Naive thymus-derived CD8-positive, alpha-beta T cell (primary cell): ENCODE measurements at regions not wholly inside any gene's neighbourhood (a gene's known extent, or its start where the extent isn't known, plus 50 kb on each side); places are given as distances from the start of the nearest gene placed in this dataset.

Experiments used
- ATAC-seq, 2 donors: fragments of 150-1000 bp; cut with Tn5 transposase in 1 of 2; sonication (Bioruptor Pico), chemical (Tn5 transposase) in 1 of 2; 1 replicate in 1 of 2; 2 replicates in 1 of 2; pipeline ENCODE4 v1.10.0; 2021; ENCODE audit warnings: mild to moderate bottlenecking in 2 of 2, moderate library complexity in 2 of 2
- POLR2A ChIA-PET: fragments of 350-600 bp; sonication (Branson Sonifier 250); formaldehyde crosslinking; loops from one replicate; lab custom pipeline; 2021; ENCODE audit warnings: antibody characterized with exemption; lab: Charles Lee
- DNase-seq, 10 donors: peaks; one replicate each; pipeline versions ENCODE4 v3.0.0 to v3.0.0-alpha.2; 2020 to 2022
- H3K27ac Mint-ChIP-seq, 10 donors: one replicate each; pipeline ENCODE4 v1.8.0; 2020 to 2022; ENCODE audit warnings: mild to moderate bottlenecking in 10 of 10, mixed read lengths in 10 of 10, moderate library complexity in 4 of 10, inconsistent platforms in 1 of 10
- H3K27me3 Mint-ChIP-seq, 5 donors: one replicate each; pipeline ENCODE4 v1.8.0; 2021 to 2022; ENCODE audit warnings: mixed read lengths in 5 of 5
- H3K36me3 Mint-ChIP-seq, 3 donors: one replicate each; pipeline ENCODE4 v1.8.0; 2020 to 2022; ENCODE audit warnings: mixed read lengths in 3 of 3, mild to moderate bottlenecking in 2 of 3, inconsistent platforms in 1 of 3
- H3K4me1 Mint-ChIP-seq, 4 donors: one replicate each; pipeline ENCODE4 v1.8.0; 2021 to 2022; ENCODE audit warnings: mixed read lengths in 4 of 4
- H3K4me3 Mint-ChIP-seq, 10 donors: one replicate each; pipeline ENCODE4 v1.8.0; 2020 to 2022; ENCODE audit warnings: mild to moderate bottlenecking in 10 of 10, mixed read lengths in 10 of 10, moderate library complexity in 6 of 10, inconsistent platforms in 1 of 10
- H3K9me3 Mint-ChIP-seq, 9 donors: one replicate each; pipeline ENCODE4 v1.8.0; 2020 to 2022; ENCODE audit warnings: mixed read lengths in 9 of 9, mild to moderate bottlenecking in 3 of 9, inconsistent platforms in 1 of 9, moderate library complexity in 1 of 9

- H3K36me3 Mint-ChIP-seq, result peaks cover 0 to 10% (median 0%) of the 10 kb centered on the region in 3 donors
- H3K27ac Mint-ChIP-seq, result no peak overlapping the region
- ATAC-seq, result no peak
- DNase-seq, result no peak
- POLR2A ChIA-PET, result no interaction called here
- H3K4me1 Mint-ChIP-seq, result no peaks in the 10 kb centered on the region
- no peak overlapping the region for H3K4me3 Mint-ChIP-seq
- H3K27me3 Mint-ChIP-seq, result peaks cover 7 to 21% (median 12%) of the 10 kb centered on the region in 5 donors
- peaks cover 0 to 10% (median 3%) of the 10 kb centered on the region in 9 donors for H3K9me3 Mint-ChIP-seq
Observed at GRCh38 chr18:22773944-22774343, 159.2 kb upstream of the RBBP8 start.

GRCh38 chr18:22778996-22779395 is 154.1 kb upstream of the RBBP8 start:
- POLR2A ChIA-PET, result no interaction called here
- ATAC-seq, result no peak
- DNase-seq, result no peak

GRCh38 chr18:22783245-22783644 is 149.9 kb upstream of the RBBP8 start:
- POLR2A ChIA-PET, result no interaction called here
- Mint-ChIP-seq H3K36me3 (no peaks in the 10 kb centered on the region), H3K9me3 (peaks cover 0 to 2% (median 0%) of the 10 kb centered on the region in 9 donors), H3K27me3 (peaks cover 10 to 19% (median 11%) of the 10 kb centered on the region in 5 donors), H3K4me3 (no peak overlapping the region), H3K27ac (no peak overlapping the region), H3K4me1 (no peaks in the 10 kb centered on the region)
- DNase-seq (no peak), ATAC-seq (no peak)

More at GRCh38 chr18:22778996-22779395, 154.1 kb upstream of the RBBP8 start:
- Mint-ChIP-seq H3K27me3 (peaks cover 4 to 18% (median 7%) of the 10 kb centered on the region in 5 donors), H3K4me1 (no peaks in the 10 kb centered on the region), H3K9me3 (peaks cover 0 to 2% (median 0%) of the 10 kb centered on the region in 9 donors), H3K36me3 (no peaks in the 10 kb centered on the region), H3K27ac (no peak overlapping the region), H3K4me3 (no peak overlapping the region)

- Mint-ChIP-seq H3K4me3 (no peak overlapping the region), H3K27ac (no peak overlapping the region), H3K27me3 (peaks cover 9 to 17% (median 10%) of the 10 kb centered on the region in 5 donors), H3K9me3 (peaks cover 0 to 2% (median 0%) of the 10 kb centered on the region in 9 donors), H3K4me1 (no peaks in the 10 kb centered on the region), H3K36me3 (no peaks in the 10 kb centered on the region)
- POLR2A ChIA-PET, result no interaction called here
- no peak for DNase-seq
- ATAC-seq, result no peak
Observed at GRCh38 chr18:22783662-22784076, 149.5 kb upstream of the RBBP8 start.

DNA sequence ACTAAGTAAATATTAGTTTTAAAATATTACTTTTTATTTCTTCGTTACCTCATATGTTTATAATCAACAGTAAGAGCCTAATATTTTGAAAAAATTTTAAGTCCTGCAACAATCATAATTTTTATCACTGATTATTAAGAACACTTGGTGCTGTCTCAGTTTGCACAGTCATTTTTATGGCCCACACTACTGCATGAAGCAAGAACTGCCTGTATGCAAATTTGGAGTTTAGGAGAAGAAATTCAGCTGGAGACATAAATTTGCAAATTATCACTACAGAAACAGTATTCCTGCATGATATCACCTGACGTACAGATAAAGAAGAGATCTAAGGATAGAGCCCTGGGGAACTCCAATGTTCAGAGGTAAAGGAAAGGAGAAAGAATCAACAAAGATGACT is 144.1 kb upstream of the RBBP8 start:
- H3K4me3 Mint-ChIP-seq, result no peak overlapping the region
- no peak overlapping the region for H3K27ac Mint-ChIP-seq
- no peaks in the 10 kb centered on the region for H3K36me3 Mint-ChIP-seq
- ATAC-seq (no peak), DNase-seq (no peak)
- H3K27me3 Mint-ChIP-seq, result peaks cover 14 to 38% (median 20%) of the 10 kb centered on the region in 5 donors
- no peaks in the 10 kb centered on the region for H3K9me3 Mint-ChIP-seq
- H3K4me1 Mint-ChIP-seq, result peaks cover 0 to 14% (median 0%) of the 10 kb centered on the region in 4 donors
- POLR2A ChIA-PET, result no interaction called here

GRCh38 chr18:22789600-22789999 is 143.5 kb upstream of the RBBP8 start:
- peaks cover 12 to 40% (median 17%) of the 10 kb centered on the region in 5 donors for H3K27me3 Mint-ChIP-seq
- ATAC-seq (no peak), DNase-seq (no peak)
- H3K36me3 Mint-ChIP-seq, result no peaks in the 10 kb centered on the region
- no peak overlapping the region for H3K4me3 Mint-ChIP-seq
- H3K4me1 Mint-ChIP-seq, result peaks cover 0 to 14% (median 0%) of the 10 kb centered on the region in 4 donors
- no peak overlapping the region for H3K27ac Mint-ChIP-seq
- POLR2A ChIA-PET, result no interaction called here
- no peaks in the 10 kb centered on the region for H3K9me3 Mint-ChIP-seq

GRCh38 chr18:22790545-22791309 is 142.4 kb upstream of the RBBP8 start:
- Mint-ChIP-seq H3K27me3 (peaks cover 11 to 40% (median 12%) of the 10 kb centered on the region in 5 donors), H3K4me3 (no peak overlapping the region), H3K27ac (no peak overlapping the region), H3K9me3 (no peaks in the 10 kb centered on the region), H3K36me3 (no peaks in the 10 kb centered on the region), H3K4me1 (peaks cover 0 to 14% (median 0%) of the 10 kb centered on the region in 4 donors)
- DNase-seq (no peak), ATAC-seq (no peak)
- POLR2A ChIA-PET, result no interaction called here

DNA sequence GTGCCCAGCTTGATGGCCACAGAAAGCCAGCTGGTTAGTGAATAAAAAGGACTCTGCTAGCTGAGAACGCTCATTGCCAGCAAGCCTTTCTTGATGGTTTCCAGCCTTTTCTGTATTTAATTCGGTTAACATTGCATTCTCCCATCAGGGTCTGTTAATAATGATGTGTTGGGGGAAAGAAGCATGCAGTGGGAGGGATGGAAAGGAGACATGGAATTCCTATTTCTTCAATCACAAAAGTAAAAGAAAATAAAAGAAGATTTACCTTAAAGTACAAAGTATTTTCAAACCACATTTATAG is 141.9 kb upstream of the RBBP8 start:
- POLR2A ChIA-PET, result no interaction called here
- ATAC-seq, result no peak
- no peak overlapping the region for H3K27ac Mint-ChIP-seq
- no peak overlapping the region for H3K4me3 Mint-ChIP-seq
- H3K36me3 Mint-ChIP-seq, result no peaks in the 10 kb centered on the region
- peaks cover 7 to 40% (median 12%) of the 10 kb centered on the region in 5 donors for H3K27me3 Mint-ChIP-seq
- peaks cover 0 to 14% (median 0%) of the 10 kb centered on the region in 4 donors for H3K4me1 Mint-ChIP-seq
- H3K9me3 Mint-ChIP-seq, result no peaks in the 10 kb centered on the region
- no peak for DNase-seq

DNA sequence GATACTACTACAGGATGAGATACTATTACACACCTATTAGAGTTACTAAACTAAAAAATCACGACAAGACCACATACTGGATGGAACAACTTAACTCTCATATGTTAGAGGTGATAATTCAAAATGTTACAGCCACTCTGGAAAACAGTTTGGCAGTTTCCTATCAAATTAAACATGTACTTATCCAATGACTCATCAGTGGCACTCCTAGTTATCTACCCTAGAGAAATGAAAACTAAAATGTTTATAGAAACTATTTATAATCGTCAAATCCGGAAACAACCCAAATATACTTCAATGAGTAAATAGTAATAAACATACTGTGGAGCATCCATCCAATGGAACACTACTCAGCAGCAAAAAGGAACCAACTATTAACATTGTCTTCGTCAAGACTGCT is 137.0 kb upstream of the RBBP8 start:
- POLR2A ChIA-PET, result no interaction called here
- no peak for DNase-seq
- no peaks in the 10 kb centered on the region for H3K36me3 Mint-ChIP-seq
- peaks cover 0 to 7% (median 0%) of the 10 kb centered on the region in 4 donors for H3K4me1 Mint-ChIP-seq
- H3K9me3 Mint-ChIP-seq, result no peaks in the 10 kb centered on the region
- no peak overlapping the region for H3K27ac Mint-ChIP-seq
- ATAC-seq, result no peak
- peaks cover 5 to 20% (median 9%) of the 10 kb centered on the region in 5 donors for H3K27me3 Mint-ChIP-seq
- H3K4me3 Mint-ChIP-seq, result no peak overlapping the region

- Mint-ChIP-seq H3K4me1 (no peaks in the 10 kb centered on the region), H3K36me3 (no peaks in the 10 kb centered on the region), H3K27ac (no peak overlapping the region), H3K27me3 (peaks cover 0 to 3% (median 2%) of the 10 kb centered on the region in 5 donors), H3K4me3 (no peak overlapping the region), H3K9me3 (no peaks in the 10 kb centered on the region)
- no peak for DNase-seq
- POLR2A ChIA-PET, result no interaction called here
- ATAC-seq, result no peak
Observed at GRCh38 chr18:22800551-22800951, 132.6 kb upstream of the RBBP8 start.

- no peak overlapping the region for H3K27ac Mint-ChIP-seq
- H3K27me3 Mint-ChIP-seq, result peaks cover 10 to 40% (median 20%) of the 10 kb centered on the region in 5 donors
- POLR2A ChIA-PET, result no interaction called here
- H3K4me3 Mint-ChIP-seq, result no peak overlapping the region
- H3K9me3 Mint-ChIP-seq, result peaks cover 0 to 2% (median 0%) of the 10 kb centered on the region in 9 donors
- no peaks in the 10 kb centered on the region for H3K4me1 Mint-ChIP-seq
- DNase-seq (peak in 2 of 10 donors; percentile 9), ATAC-seq (no peak)
- no peaks in the 10 kb centered on the region for H3K36me3 Mint-ChIP-seq
Observed at GRCh38 chr18:22813648-22814328, 119.3 kb upstream of the RBBP8 start.

DNA sequence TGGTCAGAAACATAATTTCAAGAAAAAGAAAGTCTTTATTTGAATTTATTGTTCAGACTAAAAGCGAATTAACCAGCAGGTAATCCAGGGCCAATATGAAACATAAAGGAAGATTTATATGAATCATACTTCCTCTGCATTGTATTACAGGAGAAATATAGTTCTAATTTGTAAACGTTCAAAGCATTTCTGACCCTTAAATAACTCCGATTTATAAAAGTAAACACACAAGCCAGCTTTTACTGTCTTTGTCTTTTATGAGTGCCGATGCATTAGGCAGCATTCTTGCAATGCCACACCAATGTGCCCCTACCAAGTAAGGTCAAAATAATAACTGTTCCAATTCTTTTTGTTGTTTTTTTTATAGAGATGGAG is 118.8 kb upstream of the RBBP8 start:
- H3K4me1 Mint-ChIP-seq, result no peaks in the 10 kb centered on the region
- no peaks in the 10 kb centered on the region for H3K36me3 Mint-ChIP-seq
- POLR2A ChIA-PET, result no interaction called here
- H3K4me3 Mint-ChIP-seq, result no peak overlapping the region
- ATAC-seq (no peak), DNase-seq (no peak)
- peaks cover 10 to 40% (median 20%) of the 10 kb centered on the region in 5 donors for H3K27me3 Mint-ChIP-seq
- H3K9me3 Mint-ChIP-seq, result peaks cover 0 to 2% (median 0%) of the 10 kb centered on the region in 9 donors
- no peak overlapping the region for H3K27ac Mint-ChIP-seq
